GM06990 (cell line): ENCODE measurements at regions not wholly inside any gene's neighbourhood (a gene's known extent, or its start where the extent isn't known, plus 50 kb on each side); places are given as distances from the start of the nearest gene placed in this dataset.

ENCODE experiments used
- DNase-seq: peaks from one replicate; pipeline ENCODE4 v3.0.0-alpha.2; 2011; ENCODE audit not compliant: insufficient read length; ENCODE audit errors: extremely low read depth
- H3K27me3 ChIP-seq: replicated peaks from 2 replicates; pipeline ENCODE4 v1.6.0; 2011; ENCODE audit warnings: low read length; ENCODE audit not compliant: control insufficient read depth, insufficient read depth
- H3K36me3 ChIP-seq: 2 replicates; pipeline ENCODE4 v1.5.1; 2011; ENCODE audit warnings: low read length; ENCODE audit not compliant: control insufficient read depth, insufficient read depth
- H3K4me3 ChIP-seq: replicated peaks from 2 replicates; pipeline ENCODE4 v1.5.1; 2011; ENCODE audit warnings: low read depth, mild to moderate bottlenecking, control low read depth, low read length
- CTCF ChIP-seq: IDR thresholded peaks from 2 replicates; pipeline ENCODE4 v1.5.1; 2011; ENCODE audit warnings: low read length, control low read depth, mild to moderate bottlenecking, inconsistent platforms; ENCODE audit not compliant: insufficient read depth, poor library complexity, severe bottlenecking

GRCh38 chr6:74860456-74860855 lies 345.4 kb downstream of the COL12A1 start:
- Histone ChIP-seq H3K4me3 (no peak overlapping the region), H3K36me3 (no peaks in the 10 kb centered on the region), H3K27me3 (no peaks in the 10 kb centered on the region)
- no peak for TF ChIP-seq CTCF
- DNase-seq = no peak

- TF ChIP-seq CTCF = no peak
- H3K27me3 ChIP-seq = no peaks in the 10 kb centered on the region
- no peaks in the 10 kb centered on the region for H3K36me3 ChIP-seq
- no peak for DNase-seq
- H3K4me3 ChIP-seq = no peak overlapping the region
These were observed 348.7 kb downstream of the COL12A1 start for GRCh38 chr6:74857157-74857556.

- H3K4me3 ChIP-seq = no peak overlapping the region
- no peak for DNase-seq
- no peaks in the 10 kb centered on the region for H3K36me3 ChIP-seq
- no peaks in the 10 kb centered on the region for H3K27me3 ChIP-seq
- TF ChIP-seq CTCF = no peak
These were observed 351.9 kb downstream of the COL12A1 start for GRCh38 chr6:74853991-74854390.

GRCh38 chr6:74851596-74851995 lies 354.3 kb downstream of the COL12A1 start:
- no peaks in the 10 kb centered on the region for H3K36me3 ChIP-seq
- no peak for TF ChIP-seq CTCF
- H3K4me3 ChIP-seq = no peak overlapping the region
- DNase-seq = no peak
- no peaks in the 10 kb centered on the region for H3K27me3 ChIP-seq

- H3K27me3 ChIP-seq = no peaks in the 10 kb centered on the region
- no peaks in the 10 kb centered on the region for H3K36me3 ChIP-seq
- no peak for DNase-seq
- no peak for TF ChIP-seq CTCF
- no peak overlapping the region for H3K4me3 ChIP-seq
These were observed 364.9 kb downstream of the COL12A1 start for GRCh38 chr6:74840953-74841352.

GRCh38 chr6:74834967-74835366 lies 370.9 kb downstream of the COL12A1 start:
- Histone ChIP-seq H3K4me3 (no peak overlapping the region), H3K36me3 (no peaks in the 10 kb centered on the region), H3K27me3 (no peaks in the 10 kb centered on the region)
- no peak for TF ChIP-seq CTCF
- no peak for DNase-seq
